Breast epithelium (tissue), 4 donors: ENCODE measurements at regions not wholly inside any gene's neighbourhood (a gene's known extent, or its start where the extent isn't known, plus 50 kb on each side); places are given as distances from the start of the nearest gene placed in this dataset.

Source experiments
- DNase-seq, 2 donors: peaks; one replicate each; pipeline ENCODE4 v3.0.0-alpha.2; 2019; ENCODE audit warnings: low spot score in 2 of 2
- H3K27ac ChIP-seq, 2 donors: fragments of 200-600 bp; sonication (generic) in 1 of 2; one replicate each; pipeline ENCODE4 v1.5.1; 2016 to 2019; ENCODE audit warnings: mild to moderate bottlenecking in 1 of 2
- H3K27me3 ChIP-seq, 2 donors: fragments of 200-600 bp; sonication (generic) in 1 of 2; one replicate each; pipeline versions ENCODE4 v1.5.1 to v1.6.0; 2017 to 2019; ENCODE audit warnings: control low read depth in 1 of 2, mild to moderate bottlenecking in 1 of 2
- H3K36me3 ChIP-seq: fragments of 200-600 bp; one replicate; pipeline ENCODE4 v1.5.1; 2019
- H3K4me1 ChIP-seq, 2 donors: fragments of 200-600 bp; sonication (generic); one replicate each; pipeline ENCODE4 v1.5.1; 2016 to 2019; ENCODE audit warnings: control low read depth in 1 of 2
- H3K4me3 ChIP-seq, 3 donors: fragments of 200-600 bp; sonication (generic); 1 replicate in 2 of 3; 2 replicates in 1 of 3; pipeline ENCODE4 v1.5.1; 2016 to 2019; ENCODE audit warnings: mild to moderate bottlenecking in 3 of 3, moderate library complexity in 2 of 3
- H3K9me3 ChIP-seq, 2 donors: fragments of 200-600 bp; sonication (generic) in 1 of 2; one replicate each; pipeline ENCODE4 v1.5.1; 2016 to 2019; ENCODE audit warnings: control low read depth in 1 of 2
- CTCF ChIP-seq, 3 donors: fragments of 450-650 bp; IDR thresholded peaks; one replicate each; pipeline ENCODE4 v1.5.1; 2016 to 2017; ENCODE audit warnings: antibody characterized with exemption in 3 of 3, mild to moderate bottlenecking in 3 of 3, moderate library complexity in 3 of 3
- POLR2A ChIP-seq: fragments of 450-650 bp; IDR thresholded peaks from one replicate; pipeline ENCODE4 v1.6.1; 2016; ENCODE audit warnings: antibody characterized with exemption, mild to moderate bottlenecking, moderate library complexity
- POLR2AphosphoS5 ChIP-seq, 3 donors: sonication (generic); formaldehyde crosslinking; IDR thresholded peaks; one replicate each; pipeline ENCODE4 v1.6.1; 2017; ENCODE audit warnings: antibody characterized with exemption in 3 of 3
- intact Hi-C: fragments of 100-400 bp; cut with DNase I; formaldehyde crosslinking; loops from one replicate; pipeline ENCODE4 v1.15.1; 2023; ENCODE audit warnings: low total_unique reads

GRCh38 chr11:70623906-70624597 lies 225.7 kb downstream of the CTTN start:
- no peak for TF ChIP-seq POLR2AphosphoS5 (IDR thresholded peaks at IDR 0.05)
- no peak for TF ChIP-seq CTCF (IDR thresholded peaks at IDR 0.05)
- no peak for TF ChIP-seq POLR2A
- intact Hi-C loops: no loop called here
- H3K27ac ChIP-seq: no peak overlapping the region
- no peaks in the 10 kb centered on the region for H3K9me3 ChIP-seq
- H3K36me3 ChIP-seq: no peaks in the 10 kb centered on the region
- no peaks in the 10 kb centered on the region for H3K4me1 ChIP-seq
- no peaks in the 10 kb centered on the region for H3K27me3 ChIP-seq
- no peak overlapping the region for H3K4me3 ChIP-seq
- DNase-seq: no peak

DNA sequence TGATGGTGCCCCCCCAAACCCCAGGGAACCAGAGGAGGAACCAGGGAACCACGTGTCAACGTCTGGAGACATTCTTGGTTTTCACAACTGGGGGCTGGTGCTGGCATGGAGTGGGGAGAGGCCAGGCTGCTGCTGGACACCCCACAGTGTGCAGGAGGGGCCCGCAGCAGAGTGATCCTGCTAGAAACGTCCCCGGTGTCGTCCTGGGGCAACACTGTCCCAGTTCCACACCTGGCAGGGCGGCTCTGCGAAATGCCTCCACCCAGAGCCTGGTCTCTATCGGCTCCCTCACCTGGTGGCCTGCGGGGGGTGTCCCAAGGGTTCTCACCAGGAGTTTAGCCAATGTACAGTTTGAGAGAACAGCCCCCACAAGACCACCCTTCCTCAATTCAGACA lies 226.3 kb downstream of the CTTN start:
- Histone ChIP-seq H3K27ac (no peak overlapping the region), H3K4me1 (no peaks in the 10 kb centered on the region), H3K36me3 (no peaks in the 10 kb centered on the region), H3K4me3 (no peak overlapping the region), H3K9me3 (no peaks in the 10 kb centered on the region), H3K27me3 (no peaks in the 10 kb centered on the region)
- TF ChIP-seq CTCF (IDR thresholded peaks at IDR 0.05) (no peak), POLR2A (no peak), POLR2AphosphoS5 (IDR thresholded peaks at IDR 0.05) (no peak)
- no peak for DNase-seq
- intact Hi-C loops: no loop called here

- Histone ChIP-seq H3K9me3 (no peaks in the 10 kb centered on the region), H3K27ac (no peak overlapping the region), H3K4me1 (no peaks in the 10 kb centered on the region), H3K27me3 (no peaks in the 10 kb centered on the region), H3K4me3 (no peak overlapping the region), H3K36me3 (no peaks in the 10 kb centered on the region)
- intact Hi-C loops: no loop called here
- DNase-seq: no peak
- TF ChIP-seq CTCF (IDR thresholded peaks at IDR 0.05): no peak
- TF ChIP-seq POLR2A: no peak
- TF ChIP-seq POLR2AphosphoS5 (IDR thresholded peaks at IDR 0.05): no peak
Measured at GRCh38 chr11:70625051-70625450, 226.7 kb downstream of the CTTN start.

DNA sequence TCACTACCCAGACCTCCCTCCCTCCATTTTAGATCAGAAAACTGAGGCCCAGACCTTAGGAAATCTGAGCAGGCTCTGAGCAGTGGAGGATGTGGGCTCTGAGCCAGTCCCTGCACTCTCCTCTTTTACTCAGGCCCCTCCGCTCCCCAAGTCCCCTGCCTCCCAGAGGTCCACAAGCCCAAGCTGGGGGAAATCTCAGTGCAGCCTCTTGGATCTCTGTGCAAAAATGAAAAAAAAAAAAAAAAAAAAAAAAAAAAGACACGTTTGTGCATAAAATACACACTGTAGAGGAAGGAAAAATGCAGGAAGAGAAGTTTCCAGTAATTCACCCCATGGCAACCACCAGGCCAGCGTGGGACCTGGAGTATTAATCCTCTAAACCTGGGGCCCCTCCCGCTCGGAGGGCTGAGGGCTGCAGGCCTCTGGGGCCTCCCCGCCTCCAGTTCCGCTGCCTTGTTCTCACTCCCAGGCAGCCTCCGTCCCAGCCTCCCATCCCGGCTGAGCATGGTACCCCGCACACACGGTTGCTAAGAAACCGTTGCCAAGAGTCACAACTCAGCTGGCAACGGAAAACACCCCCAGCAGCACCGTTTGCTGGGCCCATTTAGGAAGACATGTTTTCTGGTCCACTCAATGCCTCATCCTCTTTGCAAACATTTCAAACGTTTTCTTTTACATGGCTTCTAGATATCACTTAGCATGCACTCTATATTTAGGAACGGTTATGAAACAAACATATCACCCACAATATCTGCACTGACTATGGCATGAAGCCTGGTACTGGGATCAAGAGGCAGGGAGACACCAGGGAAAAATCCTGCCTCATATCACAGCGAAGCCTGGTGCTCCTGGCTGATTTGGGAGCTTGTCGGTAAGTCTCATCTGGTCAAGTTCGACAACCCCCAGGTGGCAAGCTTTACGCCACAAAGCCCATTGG lies 227.5 kb downstream of the CTTN start:
- Histone ChIP-seq H3K9me3 (no peaks in the 10 kb centered on the region), H3K27me3 (no peaks in the 10 kb centered on the region), H3K4me3 (no peak overlapping the region), H3K4me1 (no peaks in the 10 kb centered on the region), H3K36me3 (no peaks in the 10 kb centered on the region), H3K27ac (no peak overlapping the region)
- TF ChIP-seq CTCF (IDR thresholded peaks at IDR 0.05): no peak
- TF ChIP-seq POLR2A: no peak
- TF ChIP-seq POLR2AphosphoS5 (IDR thresholded peaks at IDR 0.05): no peak
- intact Hi-C loops: no loop called here
- no peak for DNase-seq

- no peak for TF ChIP-seq POLR2AphosphoS5 (IDR thresholded peaks at IDR 0.05)
- no peak for TF ChIP-seq POLR2A
- no peak for TF ChIP-seq CTCF (IDR thresholded peaks at IDR 0.05)
Measured at GRCh38 chr11:70627219-70627618, 228.9 kb downstream of the CTTN start.

More at GRCh38 chr11:70627219-70627618, 228.9 kb downstream of the CTTN start:
- Histone ChIP-seq H3K9me3 (no peaks in the 10 kb centered on the region), H3K4me3 (no peak overlapping the region), H3K4me1 (no peaks in the 10 kb centered on the region), H3K27me3 (no peaks in the 10 kb centered on the region), H3K36me3 (no peaks in the 10 kb centered on the region), H3K27ac (no peak overlapping the region)
- intact Hi-C loops: no loop called here
- no peak for DNase-seq
